Activated CD4-positive, alpha-beta T cell treated with anti-CD3 and anti-CD28 coated beads for 24 hours (primary cell): ENCODE measurements at regions not wholly inside any gene's neighbourhood (a gene's known extent, or its start where the extent isn't known, plus 50 kb on each side); places are given as distances from the start of the nearest gene placed in this dataset.

Source experiments
- DNase-seq, 2 donors: peaks; one replicate each; pipeline ENCODE4 v3.0.0-alpha.2; 2020; ENCODE audit warnings: low read depth in 2 of 2

GRCh38 chr3:124409650-124410275 is 320.5 kb upstream of the UMPS start:
- no peak for DNase-seq

- no peak for DNase-seq
Measured at GRCh38 chr3:124410471-124410870, 319.8 kb upstream of the UMPS start.

GRCh38 chr3:124411728-124412127 is 318.5 kb upstream of the UMPS start:
- no peak for DNase-seq

- DNase-seq: no peak
Measured at GRCh38 chr3:124412644-124413043, 317.6 kb upstream of the UMPS start.

- DNase-seq: no peak
Measured at GRCh38 chr3:124413393-124413792, 316.9 kb upstream of the UMPS start.

- no peak for DNase-seq
Measured at GRCh38 chr3:124413989-124414598, 316.2 kb upstream of the UMPS start.

GRCh38 chr3:124415446-124415960 is 314.7 kb upstream of the UMPS start:
- no peak for DNase-seq

GRCh38 chr3:124419303-124419702 is 310.9 kb upstream of the UMPS start:
- no peak for DNase-seq

- no peak for DNase-seq
Measured at GRCh38 chr3:124420392-124420791, 309.9 kb upstream of the UMPS start.

GRCh38 chr3:124422805-124423204 is 307.4 kb upstream of the UMPS start:
- no peak for DNase-seq

GRCh38 chr3:124424396-124424795 is 305.9 kb upstream of the UMPS start:
- DNase-seq: no peak

GRCh38 chr3:124425972-124426371 is 304.3 kb upstream of the UMPS start:
- no peak for DNase-seq

- no peak for DNase-seq
Measured at GRCh38 chr3:124428372-124429128, 301.7 kb upstream of the UMPS start.

GRCh38 chr3:124429129-124429815 is 301.0 kb upstream of the UMPS start:
- no peak for DNase-seq

GRCh38 chr3:124431331-124431994 is 298.8 kb upstream of the UMPS start:
- no peak for DNase-seq

GRCh38 chr3:124434176-124434575 is 296.1 kb upstream of the UMPS start:
- DNase-seq: no peak

- DNase-seq: no peak
Measured at GRCh38 chr3:124435467-124435866, 294.8 kb upstream of the UMPS start.

GRCh38 chr3:124438813-124439212 is 291.4 kb upstream of the UMPS start:
- no peak for DNase-seq

GRCh38 chr3:124439603-124440002 is 290.6 kb upstream of the UMPS start:
- DNase-seq: no peak

- DNase-seq: no peak
Measured at GRCh38 chr3:124441766-124442165, 288.5 kb upstream of the UMPS start.

GRCh38 chr3:124442463-124442862 is 287.8 kb upstream of the UMPS start:
- DNase-seq: no peak

- no peak for DNase-seq
Measured at GRCh38 chr3:124443446-124443845, 286.8 kb upstream of the UMPS start.
